ENCODE measurements at regions not wholly inside any gene's neighbourhood (a gene's known extent, or its start where the extent isn't known, plus 50 kb on each side); places are given as distances from the start of the nearest gene placed in this dataset.

- Histone ChIP-seq H3K27me3 (ENCODE audit: control insufficient read depth, insufficient read depth, low read length) (no peaks in the 10 kb centered on the region), H3K4me3 (ENCODE audit: low read depth, low read length) (no peak overlapping the region), H3K36me3 (ENCODE audit: control insufficient read depth, insufficient read depth, low read length) (no peaks in the 10 kb centered on the region), H3K27ac (ENCODE audit: low read depth, low read length) (no peak overlapping the region), H3K9me3 (ENCODE audit: control insufficient read depth, insufficient read depth, low read length) (no peaks in the 10 kb centered on the region), H3K4me1 (ENCODE audit: control insufficient read depth, insufficient read depth, low read length) (no peaks in the 10 kb centered on the region)
- DNase-seq (ENCODE audit: low read depth in 4 of 6, low spot score in 6 of 6), result no peak
- WGBS (ENCODE audit: insufficient coverage), result no CpG with 5 or more reads among the region's 2 CpGs
Observed at GRCh38 chr18:42559069-42559690, 556.3 kb downstream of the RIT2 start.

- no CpG with 5 or more reads among the region's 1 CpG for WGBS (ENCODE audit: insufficient coverage)
- no peaks in the 10 kb centered on the region for H3K4me1 ChIP-seq (ENCODE audit: control insufficient read depth, insufficient read depth, low read length)
- no peaks in the 10 kb centered on the region for H3K27me3 ChIP-seq (ENCODE audit: control insufficient read depth, insufficient read depth, low read length)
- no peaks in the 10 kb centered on the region for H3K9me3 ChIP-seq (ENCODE audit: control insufficient read depth, insufficient read depth, low read length)
- H3K4me3 ChIP-seq (ENCODE audit: low read depth, low read length), result no peak overlapping the region
- no peak overlapping the region for H3K27ac ChIP-seq (ENCODE audit: low read depth, low read length)
- no peaks in the 10 kb centered on the region for H3K36me3 ChIP-seq (ENCODE audit: control insufficient read depth, insufficient read depth, low read length)
- no peak for DNase-seq (ENCODE audit: low read depth in 4 of 6, low spot score in 6 of 6)
Observed at GRCh38 chr18:42561521-42561920, 554.0 kb downstream of the RIT2 start.

- Histone ChIP-seq H3K27ac (ENCODE audit: low read depth, low read length) (no peak overlapping the region), H3K4me3 (ENCODE audit: low read depth, low read length) (no peak overlapping the region), H3K4me1 (ENCODE audit: control insufficient read depth, insufficient read depth, low read length) (no peaks in the 10 kb centered on the region), H3K27me3 (ENCODE audit: control insufficient read depth, insufficient read depth, low read length) (no peaks in the 10 kb centered on the region), H3K9me3 (ENCODE audit: control insufficient read depth, insufficient read depth, low read length) (no peaks in the 10 kb centered on the region), H3K36me3 (ENCODE audit: control insufficient read depth, insufficient read depth, low read length) (no peaks in the 10 kb centered on the region)
- no peak for DNase-seq (ENCODE audit: low read depth in 4 of 6, low spot score in 6 of 6)
- WGBS (ENCODE audit: insufficient coverage), result 100% methylated on average over 2 of the region's 3 CpGs
Observed at GRCh38 chr18:42563995-42564394, 551.5 kb downstream of the RIT2 start.

- DNase-seq (ENCODE audit: low read depth in 4 of 6, low spot score in 6 of 6), result peak in 1 of 6 donors; percentile 21
- H3K27ac ChIP-seq (ENCODE audit: low read depth, low read length), result no peak overlapping the region
- H3K4me1 ChIP-seq (ENCODE audit: control insufficient read depth, insufficient read depth, low read length), result no peaks in the 10 kb centered on the region
- WGBS (ENCODE audit: insufficient coverage), result 38% methylated on average over 1 of the region's 1 CpG
- no peaks in the 10 kb centered on the region for H3K36me3 ChIP-seq (ENCODE audit: control insufficient read depth, insufficient read depth, low read length)
- no peak overlapping the region for H3K4me3 ChIP-seq (ENCODE audit: low read depth, low read length)
- no peaks in the 10 kb centered on the region for H3K27me3 ChIP-seq (ENCODE audit: control insufficient read depth, insufficient read depth, low read length)
- no peaks in the 10 kb centered on the region for H3K9me3 ChIP-seq (ENCODE audit: control insufficient read depth, insufficient read depth, low read length)
Observed at GRCh38 chr18:42564761-42565160, 550.7 kb downstream of the RIT2 start.

- no peaks in the 10 kb centered on the region for H3K36me3 ChIP-seq (ENCODE audit: control insufficient read depth, insufficient read depth, low read length)
- H3K27me3 ChIP-seq (ENCODE audit: control insufficient read depth, insufficient read depth, low read length), result no peaks in the 10 kb centered on the region
- no peaks in the 10 kb centered on the region for H3K9me3 ChIP-seq (ENCODE audit: control insufficient read depth, insufficient read depth, low read length)
- no CpG with 5 or more reads among the region's 2 CpGs for WGBS (ENCODE audit: insufficient coverage)
- no peak overlapping the region for H3K27ac ChIP-seq (ENCODE audit: low read depth, low read length)
- no peak overlapping the region for H3K4me3 ChIP-seq (ENCODE audit: low read depth, low read length)
- no peak for DNase-seq (ENCODE audit: low read depth in 4 of 6, low spot score in 6 of 6)
- H3K4me1 ChIP-seq (ENCODE audit: control insufficient read depth, insufficient read depth, low read length), result no peaks in the 10 kb centered on the region
Observed at GRCh38 chr18:42568773-42569172, 546.7 kb downstream of the RIT2 start.

GRCh38 chr18:42574871-42575270 lies 540.6 kb downstream of the RIT2 start:
- peak in 2 of 6 donors; percentile 7 to 51 for DNase-seq (ENCODE audit: low read depth in 4 of 6, low spot score in 6 of 6)
- H3K27me3 ChIP-seq (ENCODE audit: control insufficient read depth, insufficient read depth, low read length), result no peaks in the 10 kb centered on the region
- WGBS (ENCODE audit: insufficient coverage), result 64% methylated on average over 1 of the region's 4 CpGs
- no peaks in the 10 kb centered on the region for H3K9me3 ChIP-seq (ENCODE audit: control insufficient read depth, insufficient read depth, low read length)
- no peaks in the 10 kb centered on the region for H3K4me1 ChIP-seq (ENCODE audit: control insufficient read depth, insufficient read depth, low read length)
- no peaks in the 10 kb centered on the region for H3K36me3 ChIP-seq (ENCODE audit: control insufficient read depth, insufficient read depth, low read length)
- H3K4me3 ChIP-seq (ENCODE audit: low read depth, low read length), result no peak overlapping the region
- no peak overlapping the region for H3K27ac ChIP-seq (ENCODE audit: low read depth, low read length)

- Histone ChIP-seq H3K4me3 (ENCODE audit: low read depth, low read length) (no peak overlapping the region), H3K27ac (ENCODE audit: low read depth, low read length) (no peak overlapping the region), H3K36me3 (ENCODE audit: control insufficient read depth, insufficient read depth, low read length) (no peaks in the 10 kb centered on the region), H3K9me3 (ENCODE audit: control insufficient read depth, insufficient read depth, low read length) (no peaks in the 10 kb centered on the region), H3K27me3 (ENCODE audit: control insufficient read depth, insufficient read depth, low read length) (no peaks in the 10 kb centered on the region), H3K4me1 (ENCODE audit: control insufficient read depth, insufficient read depth, low read length) (no peaks in the 10 kb centered on the region)
- no peak for DNase-seq (ENCODE audit: low read depth in 4 of 6, low spot score in 6 of 6)
Observed at GRCh38 chr18:42576124-42576523, 539.4 kb downstream of the RIT2 start.

- Histone ChIP-seq H3K4me3 (ENCODE audit: low read depth, low read length) (no peak overlapping the region), H3K27ac (ENCODE audit: low read depth, low read length) (no peak overlapping the region), H3K4me1 (ENCODE audit: control insufficient read depth, insufficient read depth, low read length) (no peaks in the 10 kb centered on the region), H3K9me3 (ENCODE audit: control insufficient read depth, insufficient read depth, low read length) (no peaks in the 10 kb centered on the region), H3K36me3 (ENCODE audit: control insufficient read depth, insufficient read depth, low read length) (no peaks in the 10 kb centered on the region), H3K27me3 (ENCODE audit: control insufficient read depth, insufficient read depth, low read length) (no peaks in the 10 kb centered on the region)
- DNase-seq (ENCODE audit: low read depth in 4 of 6, low spot score in 6 of 6), result no peak
Observed at GRCh38 chr18:42578792-42579191, 536.7 kb downstream of the RIT2 start.

- H3K4me1 ChIP-seq (ENCODE audit: control insufficient read depth, insufficient read depth, low read length), result no peaks in the 10 kb centered on the region
Observed at GRCh38 chr18:42582266-42582665, 533.2 kb downstream of the RIT2 start.

GRCh38 chr18:42583283-42583731 lies 532.2 kb downstream of the RIT2 start:
- DNase-seq (ENCODE audit: low read depth in 4 of 6, low spot score in 6 of 6), result peak in 1 of 6 donors; percentile 60

More at GRCh38 chr18:42582266-42582665, 533.2 kb downstream of the RIT2 start:
- no peak for DNase-seq (ENCODE audit: low read depth in 4 of 6, low spot score in 6 of 6)
- 100% methylated on average over 1 of the region's 1 CpG for WGBS (ENCODE audit: insufficient coverage)
- Histone ChIP-seq H3K4me3 (ENCODE audit: low read depth, low read length) (no peak overlapping the region), H3K9me3 (ENCODE audit: control insufficient read depth, insufficient read depth, low read length) (no peaks in the 10 kb centered on the region), H3K27me3 (ENCODE audit: control insufficient read depth, insufficient read depth, low read length) (no peaks in the 10 kb centered on the region), H3K27ac (ENCODE audit: low read depth, low read length) (no peak overlapping the region), H3K36me3 (ENCODE audit: control insufficient read depth, insufficient read depth, low read length) (no peaks in the 10 kb centered on the region)

More at GRCh38 chr18:42583283-42583731, 532.2 kb downstream of the RIT2 start:
- H3K27ac ChIP-seq (ENCODE audit: low read depth, low read length), result no peak overlapping the region
- WGBS (ENCODE audit: insufficient coverage), result 42% methylated on average over 1 of the region's 1 CpG
- H3K9me3 ChIP-seq (ENCODE audit: control insufficient read depth, insufficient read depth, low read length), result no peaks in the 10 kb centered on the region
- H3K4me1 ChIP-seq (ENCODE audit: control insufficient read depth, insufficient read depth, low read length), result no peaks in the 10 kb centered on the region
- no peaks in the 10 kb centered on the region for H3K27me3 ChIP-seq (ENCODE audit: control insufficient read depth, insufficient read depth, low read length)
- no peaks in the 10 kb centered on the region for H3K36me3 ChIP-seq (ENCODE audit: control insufficient read depth, insufficient read depth, low read length)
- H3K4me3 ChIP-seq (ENCODE audit: low read depth, low read length), result no peak overlapping the region
